ENCODE measurements at regions not wholly inside any gene's neighbourhood (a gene's known extent, or its start where the extent isn't known, plus 50 kb on each side); places are given as distances from the start of the nearest gene placed in this dataset.

DNA sequence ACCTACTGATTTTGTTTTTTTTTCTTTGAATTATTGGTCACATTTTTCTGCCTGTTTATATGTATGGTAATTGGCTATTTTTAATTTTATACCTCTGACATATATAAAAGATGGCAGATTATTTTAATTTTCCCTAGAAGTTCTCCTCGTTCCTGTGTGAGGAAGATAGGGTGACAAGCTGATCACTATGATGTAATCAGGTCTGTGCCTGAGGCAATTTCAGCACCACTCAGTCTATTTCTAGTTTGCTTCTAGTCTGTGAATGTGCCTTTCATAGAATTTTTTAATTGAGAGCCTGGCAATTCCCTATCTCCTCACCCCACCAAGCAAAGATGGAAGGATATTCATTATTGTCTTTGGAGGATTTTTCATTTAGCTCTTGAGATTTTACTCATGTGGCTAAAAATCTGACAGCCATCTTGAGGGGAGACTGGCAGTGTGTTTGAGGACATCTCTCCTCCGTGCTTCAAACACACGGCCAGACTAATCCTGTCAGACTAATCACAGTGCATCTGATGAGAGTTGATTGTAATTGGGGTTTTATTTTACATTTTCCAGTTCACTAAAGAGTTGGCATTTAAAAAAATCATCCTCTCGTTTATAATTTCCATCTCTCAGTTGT lies 500.3 kb downstream of the TRIML1 start:
- no peaks in the 10 kb centered on the region for H3K4me1 ChIP-seq
- ChIA-PET CTCF (no interaction called here), POLR2A (no interaction called here)
- ATAC-seq: no peak
- no peak for FAIRE-seq
- DNase-seq (ENCODE audit: low read depth in 1 of 2, low spot score in 1 of 2): no peak
- TF ChIP-seq KDM1A (IDR thresholded peaks at IDR 0.05; ENCODE audit: low read depth): no peak
- no peak for TF ChIP-seq HOXB5 (CRISPR knock-in tag; IDR thresholded peaks at IDR 0.05)
- TF ChIP-seq, protein P1, sequence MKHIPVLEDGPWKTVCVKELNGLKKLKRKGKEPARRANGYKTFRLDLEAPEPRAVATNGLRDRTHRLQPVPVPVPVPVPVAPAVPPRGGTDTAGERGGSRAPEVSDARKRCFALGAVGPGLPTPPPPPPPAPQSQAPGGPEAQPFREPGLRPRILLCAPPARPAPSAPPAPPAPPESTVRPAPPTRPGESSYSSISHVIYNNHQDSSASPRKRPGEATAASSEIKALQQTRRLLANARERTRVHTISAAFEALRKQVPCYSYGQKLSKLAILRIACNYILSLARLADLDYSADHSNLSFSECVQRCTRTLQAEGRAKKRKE (CRISPR knock-in tag; IDR thresholded peaks at IDR 0.05; ENCODE audit: low read depth): no peak
- no peak for TF ChIP-seq CBX2 (IDR thresholded peaks at IDR 0.05; ENCODE audit: borderline replicate concordance, low read depth)
- no peak for TF ChIP-seq NFE2L2 (conservative IDR thresholded peaks at IDR 0.05; ENCODE audit: low read length)
- TF ChIP-seq HDAC2 (IDR thresholded peaks at IDR 0.05): no peak
- no peak for TF ChIP-seq HES2 (IDR thresholded peaks at IDR 0.05)
- TF ChIP-seq ESRRA (IDR thresholded peaks at IDR 0.05; ENCODE audit: borderline replicate concordance, low read length): no peak
- TF ChIP-seq BHLHE40 (IDR thresholded peaks at IDR 0.05; ENCODE audit: low read depth, low read length): no peak
- TF ChIP-seq ZSCAN20 (CRISPR knock-in tag; IDR thresholded peaks at IDR 0.05): no peak
- TF ChIP-seq RNF2 (IDR thresholded peaks at IDR 0.05; ENCODE audit: borderline replicate concordance, low read depth): no peak
- no peak for TF ChIP-seq CBX8 (IDR thresholded peaks at IDR 0.05)
- TF ChIP-seq JUNB (IDR thresholded peaks at IDR 0.05): no peak
- no peak for TF ChIP-seq JUN (IDR thresholded peaks at IDR 0.05)
- no peak for TF ChIP-seq NR3C1 (IDR thresholded peaks at IDR 0.05)
- no peak for TF ChIP-seq FOSB (CRISPR knock-in tag; IDR thresholded peaks at IDR 0.05)
- TF ChIP-seq KDM5A (IDR thresholded peaks at IDR 0.05): no peak
- TF ChIP-seq E2F6 (IDR thresholded peaks at IDR 0.05; ENCODE audit: borderline replicate concordance, low read depth): no peak
- no peak overlapping the region for H3K27ac ChIP-seq
- H3K4me3 ChIP-seq: no peak overlapping the region
- no peak overlapping the region for H3K4me2 ChIP-seq
- no peaks in the 10 kb centered on the region for H3K9me3 ChIP-seq
- 82% methylated on average over 4 of the region's 4 CpGs for WGBS (ENCODE audit: missing lambda C conversion rate)

GRCh38 chr4:188647820-188648370 lies 508.7 kb downstream of the TRIML1 start:
- 63% methylated on average over 2 of the region's 2 CpGs for WGBS (ENCODE audit: missing lambda C conversion rate)
- no peak overlapping the region for H3K27ac ChIP-seq
- H3K4me2 ChIP-seq: no peak overlapping the region
- no peak for DNase-seq (ENCODE audit: low read depth in 1 of 2, low spot score in 1 of 2)
- ChIA-PET POLR2A (no interaction called here), CTCF (no interaction called here)
- peaks cover 13% of the 10 kb centered on the region; the same call in 2 of the 3 replicates for H3K4me1 ChIP-seq
- H3K9me3 ChIP-seq: no peaks in the 10 kb centered on the region
- FAIRE-seq: no peak
- H3K4me3 ChIP-seq: no peak overlapping the region
- ATAC-seq: no peak
- no peak for TF ChIP-seq RAD21 (conservative IDR thresholded peaks at IDR 0.05 in 1 of 2, IDR thresholded peaks at IDR 0.05 in 1 of 2)
- TF ChIP-seq RNF2 (IDR thresholded peaks at IDR 0.05; ENCODE audit: borderline replicate concordance, low read depth): no peak
- TF ChIP-seq ESRRA (IDR thresholded peaks at IDR 0.05; ENCODE audit: borderline replicate concordance, low read length): no peak
- TF ChIP-seq FOXS1 (CRISPR knock-in tag; IDR thresholded peaks at IDR 0.05): no peak
- no peak for TF ChIP-seq KDM1A (IDR thresholded peaks at IDR 0.05; ENCODE audit: low read depth)
- TF ChIP-seq POLR2AphosphoS2 (conservative IDR thresholded peaks at IDR 0.05; ENCODE audit: low read length): no peak
- TF ChIP-seq SMC3 (IDR thresholded peaks at IDR 0.05): no peak
- TF ChIP-seq, protein P2, sequence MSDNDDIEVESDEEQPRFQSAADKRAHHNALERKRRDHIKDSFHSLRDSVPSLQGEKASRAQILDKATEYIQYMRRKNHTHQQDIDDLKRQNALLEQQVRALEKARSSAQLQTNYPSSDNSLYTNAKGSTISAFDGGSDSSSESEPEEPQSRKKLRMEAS (IDR thresholded peaks at IDR 0.05): no peak
- no peak for TF ChIP-seq CHD4 (IDR thresholded peaks at IDR 0.05; ENCODE audit: borderline replicate concordance)
- no peak for TF ChIP-seq NR3C1 (IDR thresholded peaks at IDR 0.05)
- no peak for TF ChIP-seq POLR2A (IDR thresholded peaks at IDR 0.05; ENCODE audit: low read length)
- TF ChIP-seq HOXB13 (CRISPR knock-in tag; IDR thresholded peaks at IDR 0.05; ENCODE audit: low read depth): no peak
- TF ChIP-seq, protein P3, sequence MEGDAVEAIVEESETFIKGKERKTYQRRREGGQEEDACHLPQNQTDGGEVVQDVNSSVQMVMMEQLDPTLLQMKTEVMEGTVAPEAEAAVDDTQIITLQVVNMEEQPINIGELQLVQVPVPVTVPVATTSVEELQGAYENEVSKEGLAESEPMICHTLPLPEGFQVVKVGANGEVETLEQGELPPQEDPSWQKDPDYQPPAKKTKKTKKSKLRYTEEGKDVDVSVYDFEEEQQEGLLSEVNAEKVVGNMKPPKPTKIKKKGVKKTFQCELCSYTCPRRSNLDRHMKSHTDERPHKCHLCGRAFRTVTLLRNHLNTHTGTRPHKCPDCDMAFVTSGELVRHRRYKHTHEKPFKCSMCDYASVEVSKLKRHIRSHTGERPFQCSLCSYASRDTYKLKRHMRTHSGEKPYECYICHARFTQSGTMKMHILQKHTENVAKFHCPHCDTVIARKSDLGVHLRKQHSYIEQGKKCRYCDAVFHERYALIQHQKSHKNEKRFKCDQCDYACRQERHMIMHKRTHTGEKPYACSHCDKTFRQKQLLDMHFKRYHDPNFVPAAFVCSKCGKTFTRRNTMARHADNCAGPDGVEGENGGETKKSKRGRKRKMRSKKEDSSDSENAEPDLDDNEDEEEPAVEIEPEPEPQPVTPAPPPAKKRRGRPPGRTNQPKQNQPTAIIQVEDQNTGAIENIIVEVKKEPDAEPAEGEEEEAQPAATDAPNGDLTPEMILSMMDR (IDR thresholded peaks at IDR 0.05): no peak
- TF ChIP-seq, protein P4, sequence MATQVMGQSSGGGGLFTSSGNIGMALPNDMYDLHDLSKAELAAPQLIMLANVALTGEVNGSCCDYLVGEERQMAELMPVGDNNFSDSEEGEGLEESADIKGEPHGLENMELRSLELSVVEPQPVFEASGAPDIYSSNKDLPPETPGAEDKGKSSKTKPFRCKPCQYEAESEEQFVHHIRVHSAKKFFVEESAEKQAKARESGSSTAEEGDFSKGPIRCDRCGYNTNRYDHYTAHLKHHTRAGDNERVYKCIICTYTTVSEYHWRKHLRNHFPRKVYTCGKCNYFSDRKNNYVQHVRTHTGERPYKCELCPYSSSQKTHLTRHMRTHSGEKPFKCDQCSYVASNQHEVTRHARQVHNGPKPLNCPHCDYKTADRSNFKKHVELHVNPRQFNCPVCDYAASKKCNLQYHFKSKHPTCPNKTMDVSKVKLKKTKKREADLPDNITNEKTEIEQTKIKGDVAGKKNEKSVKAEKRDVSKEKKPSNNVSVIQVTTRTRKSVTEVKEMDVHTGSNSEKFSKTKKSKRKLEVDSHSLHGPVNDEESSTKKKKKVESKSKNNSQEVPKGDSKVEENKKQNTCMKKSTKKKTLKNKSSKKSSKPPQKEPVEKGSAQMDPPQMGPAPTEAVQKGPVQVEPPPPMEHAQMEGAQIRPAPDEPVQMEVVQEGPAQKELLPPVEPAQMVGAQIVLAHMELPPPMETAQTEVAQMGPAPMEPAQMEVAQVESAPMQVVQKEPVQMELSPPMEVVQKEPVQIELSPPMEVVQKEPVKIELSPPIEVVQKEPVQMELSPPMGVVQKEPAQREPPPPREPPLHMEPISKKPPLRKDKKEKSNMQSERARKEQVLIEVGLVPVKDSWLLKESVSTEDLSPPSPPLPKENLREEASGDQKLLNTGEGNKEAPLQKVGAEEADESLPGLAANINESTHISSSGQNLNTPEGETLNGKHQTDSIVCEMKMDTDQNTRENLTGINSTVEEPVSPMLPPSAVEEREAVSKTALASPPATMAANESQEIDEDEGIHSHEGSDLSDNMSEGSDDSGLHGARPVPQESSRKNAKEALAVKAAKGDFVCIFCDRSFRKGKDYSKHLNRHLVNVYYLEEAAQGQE (IDR thresholded peaks at IDR 0.05): no peak

Data from A549 (cell line).